ENCODE measurements at regions not wholly inside any gene's neighbourhood (a gene's known extent, or its start where the extent isn't known, plus 50 kb on each side); places are given as distances from the start of the nearest gene placed in this dataset.

DNA sequence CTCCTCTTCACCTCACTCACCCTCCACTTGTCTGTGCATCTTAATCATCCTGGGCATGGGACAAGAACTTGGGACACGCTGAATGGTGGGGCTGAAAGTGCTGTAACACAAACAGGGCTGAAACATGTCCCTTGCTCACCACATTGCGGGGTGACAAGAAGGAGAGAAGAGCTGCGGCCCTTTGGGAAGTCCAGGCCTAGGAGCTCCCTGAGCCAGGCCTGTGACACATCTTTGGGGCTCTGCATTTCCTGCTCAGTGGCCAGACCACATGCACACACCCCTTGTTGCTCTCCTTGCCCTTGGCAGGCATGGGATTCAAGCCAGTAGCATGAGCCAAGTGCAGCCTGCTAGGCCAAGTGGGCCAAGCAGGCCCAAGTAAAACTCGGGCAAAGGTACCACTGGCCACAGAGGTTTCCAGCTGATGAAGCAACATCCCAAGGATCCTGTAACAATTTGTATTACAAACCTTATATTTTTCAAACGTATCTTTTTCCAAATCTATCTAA lies 1384.3 kb upstream of the PCDH20 start:
- no peak for TF ChIP-seq POLR2A (IDR thresholded peaks at IDR 0.05)
- TF ChIP-seq, protein P1, sequence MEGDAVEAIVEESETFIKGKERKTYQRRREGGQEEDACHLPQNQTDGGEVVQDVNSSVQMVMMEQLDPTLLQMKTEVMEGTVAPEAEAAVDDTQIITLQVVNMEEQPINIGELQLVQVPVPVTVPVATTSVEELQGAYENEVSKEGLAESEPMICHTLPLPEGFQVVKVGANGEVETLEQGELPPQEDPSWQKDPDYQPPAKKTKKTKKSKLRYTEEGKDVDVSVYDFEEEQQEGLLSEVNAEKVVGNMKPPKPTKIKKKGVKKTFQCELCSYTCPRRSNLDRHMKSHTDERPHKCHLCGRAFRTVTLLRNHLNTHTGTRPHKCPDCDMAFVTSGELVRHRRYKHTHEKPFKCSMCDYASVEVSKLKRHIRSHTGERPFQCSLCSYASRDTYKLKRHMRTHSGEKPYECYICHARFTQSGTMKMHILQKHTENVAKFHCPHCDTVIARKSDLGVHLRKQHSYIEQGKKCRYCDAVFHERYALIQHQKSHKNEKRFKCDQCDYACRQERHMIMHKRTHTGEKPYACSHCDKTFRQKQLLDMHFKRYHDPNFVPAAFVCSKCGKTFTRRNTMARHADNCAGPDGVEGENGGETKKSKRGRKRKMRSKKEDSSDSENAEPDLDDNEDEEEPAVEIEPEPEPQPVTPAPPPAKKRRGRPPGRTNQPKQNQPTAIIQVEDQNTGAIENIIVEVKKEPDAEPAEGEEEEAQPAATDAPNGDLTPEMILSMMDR (IDR thresholded peaks at IDR 0.05) = no peak
